Loucy (cell line): ENCODE measurements at regions not wholly inside any gene's neighbourhood (a gene's known extent, or its start where the extent isn't known, plus 50 kb on each side); places are given as distances from the start of the nearest gene placed in this dataset.
"Not testable (repeated sequence)": the region's sequence is repeated elsewhere in the genome, so short reads cannot be mapped to it uniquely, and the experiment has no call there.

Experiments
- H2AFZ ChIP-seq: fragments of 200-600 bp; sonication (generic); 2 replicates; pipeline ENCODE4 v1.6.0; 2016; ENCODE audit warnings: antibody characterized with exemption, mild to moderate bottlenecking, low read length, moderate library complexity
- H3F3A ChIP-seq: fragments of 200-600 bp; 2 replicates; pipeline ENCODE4 v1.6.0; 2016; ENCODE audit warnings: antibody characterized with exemption, low read depth, mild to moderate bottlenecking
- H3K27me3 ChIP-seq: fragments of 200-600 bp; sonication (generic); 2 replicates; pipeline ENCODE4 v1.6.1; 2014; ENCODE audit warnings: low read length, mild to moderate bottlenecking; ENCODE audit not compliant: insufficient read depth, poor library complexity, severe bottlenecking
- H3K36me3 ChIP-seq: fragments of 200-600 bp; sonication (generic); 2 replicates; pipeline ENCODE4 v1.6.1; 2016; ENCODE audit warnings: low read length; ENCODE audit not compliant: insufficient read depth
- H3K4me1 ChIP-seq: fragments of 200-600 bp; sonication (generic); 2 replicates; pipeline ENCODE4 v1.5.1; 2014; ENCODE audit warnings: low read length, mild to moderate bottlenecking; ENCODE audit not compliant: insufficient read depth, poor library complexity, severe bottlenecking
- H3K4me2 ChIP-seq: fragments of 200-600 bp; sonication (generic); 2 replicates; pipeline ENCODE4 v1.6.0; 2014; ENCODE audit warnings: antibody characterized with exemption, low read length, low read depth, mild to moderate bottlenecking; ENCODE audit not compliant: poor library complexity, severe bottlenecking
- H3K4me3 ChIP-seq: fragments of 200-600 bp; sonication (generic); 2 replicates; pipeline ENCODE4 v1.5.1; 2014; ENCODE audit warnings: low read length, mild to moderate bottlenecking, mixed read lengths; ENCODE audit not compliant: poor library complexity, severe bottlenecking
- H3K79me2 ChIP-seq: fragments of 200-600 bp; sonication (generic); 2 replicates; pipeline ENCODE4 v1.6.1; 2014; ENCODE audit warnings: low read length; ENCODE audit not compliant: insufficient read depth
- H3K9ac ChIP-seq: fragments of 200-600 bp; sonication (generic); 2 replicates; pipeline ENCODE4 v1.6.0; 2014; ENCODE audit warnings: mild to moderate bottlenecking, low read depth, low read length, moderate library complexity; ENCODE audit not compliant: poor library complexity, severe bottlenecking
- H3K9me2 ChIP-seq: fragments of 200-600 bp; sonication (generic); replicated peaks from 2 replicates; pipeline ENCODE4 v1.6.1; 2016; ENCODE audit warnings: low read depth, low read length, mixed read lengths
- H3K9me3 ChIP-seq: fragments of 200-600 bp; sonication (generic); 2 replicates; pipeline ENCODE4 v1.6.1; 2014; ENCODE audit warnings: mild to moderate bottlenecking, antibody characterized with exemption, low read length, low read depth; ENCODE audit not compliant: insufficient read depth
- H4K20me1 ChIP-seq: fragments of 200-600 bp; sonication (generic); 2 replicates; pipeline ENCODE4 v1.6.0; 2014; ENCODE audit warnings: antibody characterized with exemption, low read length, mild to moderate bottlenecking; ENCODE audit not compliant: insufficient read depth, poor library complexity, severe bottlenecking

DNA sequence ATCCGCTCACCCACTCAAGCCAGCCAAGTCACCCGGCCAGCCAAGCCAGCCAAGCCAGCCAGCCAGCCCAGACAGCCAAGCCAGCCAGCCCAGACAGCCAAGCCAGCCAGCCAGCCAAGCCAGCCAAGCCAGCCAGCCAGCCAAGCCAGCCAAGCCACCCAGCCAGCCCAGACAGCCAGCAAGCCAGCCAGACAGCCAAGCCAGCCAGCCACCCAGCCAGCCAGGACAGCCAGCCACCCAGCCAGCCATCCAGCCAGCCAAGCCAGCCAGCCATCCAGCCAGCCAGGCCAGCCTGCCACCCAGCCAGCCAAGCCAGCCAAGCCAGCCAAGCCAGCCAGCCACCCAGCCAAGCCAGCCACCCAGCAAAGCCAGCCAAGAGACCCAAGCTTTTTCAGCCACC lies 316.8 kb upstream of the PLGLB2 start:
- H4K20me1 ChIP-seq, H3K4me1 ChIP-seq, H3K4me2 ChIP-seq, H3K9me3 ChIP-seq, H3K79me2 ChIP-seq, H3K9ac ChIP-seq, H3K9me2 ChIP-seq, H3F3A ChIP-seq, H3K36me3 ChIP-seq, H3K27me3 ChIP-seq, H3K4me3 ChIP-seq, H2AFZ ChIP-seq: not testable (repeated sequence)

- H3K4me1 ChIP-seq, H2AFZ ChIP-seq, H3K36me3 ChIP-seq: not testable (repeated sequence)
These were observed 315.0 kb upstream of the PLGLB2 start for GRCh38 chr2:87432711-87433453.

GRCh38 chr2:87436007-87436406 lies 311.9 kb upstream of the PLGLB2 start:
- not testable (repeated sequence) for H3K4me1 ChIP-seq, H2AFZ ChIP-seq, H3K9me3 ChIP-seq, H3K79me2 ChIP-seq, H3K9me2 ChIP-seq, H3K27me3 ChIP-seq, H3K4me2 ChIP-seq, H3K36me3 ChIP-seq, H4K20me1 ChIP-seq, H3K4me3 ChIP-seq, H3K9ac ChIP-seq, H3F3A ChIP-seq

More at GRCh38 chr2:87432711-87433453, 315.0 kb upstream of the PLGLB2 start:
- H3K4me3 ChIP-seq, H4K20me1 ChIP-seq, H3K27me3 ChIP-seq, H3K9me2 ChIP-seq, H3F3A ChIP-seq, H3K4me2 ChIP-seq, H3K9ac ChIP-seq, H3K79me2 ChIP-seq, H3K9me3 ChIP-seq: not testable (repeated sequence)

DNA sequence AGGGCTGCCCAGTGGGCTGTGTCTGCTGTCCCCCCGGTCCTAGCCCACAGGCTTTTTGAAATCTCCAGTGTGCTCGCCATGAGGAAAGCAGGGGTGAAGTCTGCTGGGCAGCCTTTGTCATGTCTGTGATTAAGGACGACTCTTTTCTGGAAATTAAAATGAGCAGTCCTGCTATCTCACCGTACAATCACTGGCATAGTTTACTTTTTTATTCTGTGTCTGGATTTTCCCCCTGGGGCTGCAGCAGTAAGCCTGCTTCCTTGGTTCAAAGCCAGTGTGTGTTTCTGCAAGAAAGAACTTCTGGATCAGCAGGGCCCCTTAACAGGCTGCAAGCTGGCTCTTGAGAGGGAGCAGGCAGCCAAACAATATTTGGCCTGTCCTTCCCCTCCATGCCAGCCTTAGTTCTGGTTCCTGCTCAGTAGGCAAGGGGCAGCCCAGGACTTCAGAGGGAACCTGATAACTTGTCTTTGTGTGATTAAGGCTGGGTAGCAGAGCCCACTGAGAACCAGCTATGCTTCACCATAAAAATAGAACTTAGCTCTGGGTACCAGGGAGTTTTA lies 310.1 kb upstream of the PLGLB2 start:
- not testable (repeated sequence) for H3K4me1 ChIP-seq, H3K9ac ChIP-seq, H3K9me3 ChIP-seq, H3F3A ChIP-seq, H4K20me1 ChIP-seq, H3K9me2 ChIP-seq, H3K27me3 ChIP-seq, H3K4me2 ChIP-seq, H3K79me2 ChIP-seq, H2AFZ ChIP-seq, H3K36me3 ChIP-seq, H3K4me3 ChIP-seq

- H3K79me2 ChIP-seq, H3K4me2 ChIP-seq, H3K9me3 ChIP-seq, H3K9me2 ChIP-seq, H3K36me3 ChIP-seq, H3K4me3 ChIP-seq, H3K27me3 ChIP-seq, H3K9ac ChIP-seq, H4K20me1 ChIP-seq, H2AFZ ChIP-seq, H3K4me1 ChIP-seq, H3F3A ChIP-seq: not testable (repeated sequence)
These were observed 309.0 kb upstream of the PLGLB2 start for GRCh38 chr2:87438780-87439454.

GRCh38 chr2:87439617-87440204 lies 308.2 kb upstream of the PLGLB2 start:
- not testable (repeated sequence) for H3K9me3 ChIP-seq, H3K4me1 ChIP-seq, H3K9me2 ChIP-seq, H3F3A ChIP-seq, H3K79me2 ChIP-seq, H3K27me3 ChIP-seq, H3K9ac ChIP-seq, H3K36me3 ChIP-seq, H4K20me1 ChIP-seq, H3K4me3 ChIP-seq, H3K4me2 ChIP-seq, H2AFZ ChIP-seq

DNA sequence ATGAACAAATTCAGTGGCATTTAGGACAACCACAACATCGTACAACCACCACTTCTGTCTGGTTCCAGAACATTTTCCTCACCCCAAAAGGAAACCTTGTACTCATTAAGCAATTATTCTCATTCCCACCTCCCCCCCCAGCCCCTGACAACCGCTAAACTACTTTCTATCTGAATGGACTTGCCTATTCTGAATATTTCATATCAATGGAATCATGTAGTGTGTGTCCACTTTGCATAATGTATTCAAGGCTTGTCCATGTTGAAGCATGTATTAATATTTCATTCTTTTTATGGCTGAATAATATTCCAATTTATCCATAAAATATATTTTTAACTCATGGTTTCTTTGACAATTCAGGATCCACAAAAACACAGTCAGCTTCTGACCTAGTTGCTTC lies 307.2 kb upstream of the PLGLB2 start:
- H3K9me3 ChIP-seq, H3F3A ChIP-seq, H2AFZ ChIP-seq, H3K9me2 ChIP-seq, H3K36me3 ChIP-seq, H3K9ac ChIP-seq, H3K79me2 ChIP-seq, H3K4me1 ChIP-seq, H3K4me2 ChIP-seq, H3K27me3 ChIP-seq, H3K4me3 ChIP-seq, H4K20me1 ChIP-seq: not testable (repeated sequence)
